Stimulated activated CD8-positive, alpha-beta memory T cell treated with anti-CD3 and anti-CD28 coated beads, Interleukin-7, amount 100 ng/mL, for 48 hours (primary cell): ENCODE measurements at regions not wholly inside any gene's neighbourhood (a gene's known extent, or its start where the extent isn't known, plus 50 kb on each side); places are given as distances from the start of the nearest gene placed in this dataset.

Experiments
- DNase-seq, 2 donors: peaks; one replicate each; pipeline ENCODE4 v3.0.0-alpha.2; 2020; ENCODE audit warnings: low read depth in 1 of 2; ENCODE audit errors: extremely low read depth in 1 of 2

DNA sequence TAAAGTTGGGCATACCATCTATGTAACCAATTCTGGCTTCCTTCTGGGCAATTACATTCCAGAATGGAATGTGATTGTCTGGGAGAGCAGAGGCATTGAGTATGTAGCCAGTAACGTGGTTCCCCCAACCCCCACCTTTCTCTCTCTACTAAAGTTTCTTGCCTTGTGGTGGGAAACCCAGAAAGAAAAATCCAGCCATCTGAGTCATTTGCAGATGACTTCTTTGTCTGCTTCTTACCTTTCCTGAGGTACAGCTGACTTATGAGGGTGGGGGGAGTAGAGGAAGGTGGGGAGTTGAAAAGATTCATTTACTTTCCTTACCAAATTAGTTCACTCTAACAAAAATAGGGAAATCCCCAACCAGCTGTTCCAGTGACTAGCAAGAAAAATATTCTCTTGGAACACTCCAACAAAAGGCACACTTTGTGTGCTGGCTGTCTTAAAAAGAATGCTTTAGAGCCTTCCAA lies 112.1 kb upstream of the FRMD6 start:
- no peak for DNase-seq

GRCh38 chr14:51540364-51540763 lies 111.3 kb upstream of the FRMD6 start:
- no peak for DNase-seq

GRCh38 chr14:51544471-51544870 lies 107.2 kb upstream of the FRMD6 start:
- DNase-seq: no peak

GRCh38 chr14:51544901-51545300 lies 106.8 kb upstream of the FRMD6 start:
- no peak for DNase-seq

- no peak for DNase-seq
Observed at GRCh38 chr14:51545396-51545795, 106.3 kb upstream of the FRMD6 start.

- DNase-seq: no peak
Observed at GRCh38 chr14:51546099-51546498, 105.6 kb upstream of the FRMD6 start.

GRCh38 chr14:51546603-51547258 lies 105.0 kb upstream of the FRMD6 start:
- no peak for DNase-seq

DNA sequence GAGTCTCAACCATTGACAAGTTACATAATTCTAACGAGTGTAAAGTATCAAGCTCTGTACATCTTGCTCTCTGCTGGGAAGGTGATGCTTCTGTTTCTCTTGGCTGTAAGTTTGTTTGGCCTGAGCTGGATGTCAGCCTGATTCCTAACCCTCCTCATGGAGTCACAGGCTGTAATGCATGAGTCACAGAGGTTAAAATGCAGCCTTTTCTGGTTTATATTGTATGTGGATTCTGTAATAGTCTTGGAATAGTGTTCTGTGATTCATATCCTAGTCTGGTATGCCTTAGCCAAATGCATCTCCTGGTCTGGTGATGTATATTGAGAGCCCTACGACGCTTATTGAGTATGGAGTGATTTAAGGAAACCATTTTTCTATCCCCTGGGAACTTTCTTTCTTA lies 104.5 kb upstream of the FRMD6 start:
- DNase-seq: no peak

- DNase-seq: no peak
Observed at GRCh38 chr14:51547701-51548100, 104.0 kb upstream of the FRMD6 start.

- no peak for DNase-seq
Observed at GRCh38 chr14:51548187-51548586, 103.5 kb upstream of the FRMD6 start.

- DNase-seq: no peak
Observed at GRCh38 chr14:51550636-51551035, 101.1 kb upstream of the FRMD6 start.

GRCh38 chr14:51552275-51552674 lies 99.4 kb upstream of the FRMD6 start:
- DNase-seq: no peak

- DNase-seq: no peak
Observed at GRCh38 chr14:51552768-51553404, 98.8 kb upstream of the FRMD6 start.

DNA sequence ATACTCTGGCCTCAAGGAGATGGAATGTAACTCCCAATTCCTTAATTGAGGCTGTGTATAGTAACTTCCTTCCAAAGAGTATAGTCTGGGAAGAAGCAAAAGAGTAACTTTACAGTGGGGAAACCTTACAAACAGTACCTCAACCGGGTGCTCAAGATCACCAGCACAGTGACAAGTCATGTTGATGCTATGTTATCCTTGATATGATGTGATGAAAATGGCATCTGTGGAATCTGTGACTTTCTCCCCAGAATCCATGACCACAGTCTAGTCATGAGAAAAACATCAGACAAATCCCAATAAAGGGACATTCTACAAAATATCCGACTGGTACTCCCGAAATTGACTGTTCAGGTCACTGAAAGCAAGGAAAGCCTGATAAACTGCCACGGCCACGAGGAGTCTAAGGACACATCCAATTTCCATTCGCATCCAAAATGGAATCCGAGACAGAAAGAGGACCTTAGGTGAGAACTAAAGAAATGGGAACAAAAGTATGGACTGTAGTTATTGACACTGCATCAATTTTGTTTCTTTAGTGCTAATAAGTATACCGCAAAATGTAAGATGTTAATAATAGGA lies 97.3 kb upstream of the FRMD6 start:
- no peak for DNase-seq

GRCh38 chr14:51554953-51555352 lies 96.8 kb upstream of the FRMD6 start:
- DNase-seq: no peak

- no peak for DNase-seq
Observed at GRCh38 chr14:51561141-51561540, 90.6 kb upstream of the FRMD6 start.

DNA sequence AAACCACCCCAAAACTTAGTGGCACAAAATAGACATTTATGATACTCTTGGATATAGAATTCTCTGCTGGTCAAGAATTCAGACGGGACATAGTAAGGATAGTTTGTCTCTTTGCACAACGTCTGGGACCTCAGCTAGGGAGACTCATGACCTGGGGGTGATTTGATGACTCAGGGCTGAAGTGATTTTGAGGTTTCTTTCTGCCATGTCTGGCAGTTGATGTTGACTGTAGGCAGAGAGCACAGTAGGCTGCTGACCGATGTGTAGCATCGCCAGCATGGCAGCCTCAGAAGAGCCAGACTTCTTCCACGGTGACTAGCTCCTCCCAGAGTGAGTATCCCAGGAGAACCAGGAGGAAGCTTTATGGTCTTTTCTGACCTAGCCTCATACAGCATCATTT lies 88.9 kb upstream of the FRMD6 start:
- DNase-seq: no peak

DNA sequence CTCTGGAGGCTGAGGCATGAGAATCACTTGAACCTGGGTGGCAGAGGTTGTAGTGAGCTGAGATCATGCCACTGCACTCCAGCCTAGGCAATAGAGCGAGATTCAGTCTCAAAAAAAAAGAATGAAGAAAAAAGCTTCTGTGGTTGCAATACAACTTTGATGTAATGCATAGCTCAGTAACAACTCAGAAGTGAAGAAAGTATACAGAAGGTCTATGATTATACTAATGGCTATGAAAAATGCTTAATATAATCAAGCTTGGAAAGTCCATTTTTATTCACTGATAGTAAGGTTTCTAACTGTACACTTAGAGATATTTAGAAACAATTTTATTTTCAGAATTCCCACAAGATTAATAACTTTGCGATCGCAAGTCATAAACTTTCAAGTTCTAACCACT lies 88.2 kb upstream of the FRMD6 start:
- no peak for DNase-seq

DNA sequence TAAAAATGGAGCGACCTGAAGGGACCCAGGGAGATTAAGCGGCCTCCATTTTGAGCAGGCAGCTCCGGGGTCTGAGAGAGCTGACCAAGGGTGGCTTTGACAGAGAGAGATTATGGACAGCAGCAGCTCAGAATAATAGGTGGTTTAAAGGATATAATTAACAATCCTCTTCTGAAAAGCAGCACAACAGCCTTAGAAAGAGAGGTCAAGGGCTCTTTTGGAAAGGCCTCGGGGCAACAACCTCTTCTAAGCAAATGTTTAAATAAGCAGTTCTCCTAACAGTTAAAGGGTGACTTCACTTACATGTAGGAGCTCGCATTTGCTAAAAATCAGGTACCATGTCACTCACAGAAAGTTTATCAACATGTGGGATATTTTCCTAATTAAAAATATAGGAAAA lies 87.2 kb upstream of the FRMD6 start:
- DNase-seq: no peak

DNA sequence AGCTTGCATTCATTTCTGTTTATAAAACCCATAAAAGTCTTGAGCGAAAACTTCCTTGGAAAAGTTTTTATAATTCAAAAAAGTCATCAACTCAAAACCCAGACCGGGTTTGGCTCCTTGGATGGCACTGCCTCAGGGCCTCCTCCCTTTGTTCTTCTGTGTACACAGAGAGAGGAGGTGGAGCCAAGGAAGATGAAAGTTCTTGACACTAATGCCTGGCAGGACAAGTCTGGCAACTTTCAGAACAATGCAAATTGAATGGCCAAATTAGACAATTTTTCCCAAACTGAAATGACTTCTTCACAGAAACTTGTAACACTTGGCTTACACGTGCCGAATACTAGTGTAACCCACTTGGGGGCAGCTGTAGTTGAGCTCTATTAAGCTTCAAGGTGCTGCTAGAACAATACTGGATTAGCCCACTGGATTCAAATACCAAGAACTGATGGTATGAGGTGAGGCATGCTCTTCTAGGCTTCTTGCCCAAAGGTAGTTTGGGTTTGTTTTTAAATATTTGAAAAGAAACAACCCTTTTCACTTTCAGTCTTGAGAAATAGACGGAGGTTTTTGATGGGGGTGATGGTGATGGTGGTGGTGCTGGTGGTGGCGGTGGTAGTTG lies 86.6 kb upstream of the FRMD6 start:
- DNase-seq: no peak

DNA sequence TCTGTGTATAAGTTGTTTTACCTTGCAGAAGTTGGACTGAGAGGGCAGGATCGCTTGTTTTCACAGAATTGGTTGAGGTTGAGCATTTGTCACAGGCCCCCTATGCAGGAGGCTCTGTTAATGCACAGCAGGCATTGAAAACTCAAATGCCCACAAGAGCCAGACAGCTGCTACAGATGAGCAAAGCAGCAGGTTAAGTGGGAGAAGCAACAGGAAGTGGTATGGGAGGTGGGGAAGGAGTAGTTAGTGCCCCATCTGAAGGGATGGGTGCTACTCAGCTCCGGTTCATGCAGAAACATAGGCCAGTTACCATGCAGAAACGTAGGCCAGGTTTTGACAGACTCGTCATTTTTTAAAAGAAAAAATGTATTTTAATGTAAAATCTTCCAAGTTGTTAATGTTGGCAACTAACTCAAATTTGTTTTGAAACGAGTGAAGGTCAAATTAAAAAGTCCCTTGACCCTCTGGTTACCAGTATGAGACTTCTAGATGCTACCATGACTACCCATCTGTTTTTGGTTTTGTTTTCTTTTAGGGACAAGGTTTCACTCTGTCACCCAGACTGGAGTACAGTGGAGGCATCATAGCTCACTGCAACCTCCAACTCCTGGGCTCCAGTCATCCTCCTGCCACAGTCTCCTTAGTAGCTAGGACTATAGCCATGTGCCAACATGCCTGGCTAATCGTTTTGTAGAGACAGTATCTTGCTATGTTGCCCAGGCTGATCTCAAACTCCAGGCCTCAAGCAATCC lies 84.7 kb upstream of the FRMD6 start:
- no peak for DNase-seq
